ENCODE measurements at regions not wholly inside any gene's neighbourhood (a gene's known extent, or its start where the extent isn't known, plus 50 kb on each side); places are given as distances from the start of the nearest gene placed in this dataset.

- TF ChIP-seq EP300 (IDR thresholded peaks at IDR 0.05): no peak
- intact Hi-C loops (cut with DNase I): no loop called here
- Histone ChIP-seq H3K27me3 (no peaks in the 10 kb centered on the region), H3K4me1 (ENCODE audit: insufficient read depth) (peaks cover 5% of the 10 kb centered on the region), H3K27ac (no peak overlapping the region), H3K36me3 (no peaks in the 10 kb centered on the region), H3K9me3 (no peaks in the 10 kb centered on the region), H3K4me3 (no peak overlapping the region)
- WGBS, 3 donors: 82 to 90% (median 86%) methylated on average over 1 of the region's 1 CpG
- no peak for DNase-seq
Measured at GRCh38 chr2:21515903-21516302, 392.1 kb downstream of the TDRD15 start.

DNA sequence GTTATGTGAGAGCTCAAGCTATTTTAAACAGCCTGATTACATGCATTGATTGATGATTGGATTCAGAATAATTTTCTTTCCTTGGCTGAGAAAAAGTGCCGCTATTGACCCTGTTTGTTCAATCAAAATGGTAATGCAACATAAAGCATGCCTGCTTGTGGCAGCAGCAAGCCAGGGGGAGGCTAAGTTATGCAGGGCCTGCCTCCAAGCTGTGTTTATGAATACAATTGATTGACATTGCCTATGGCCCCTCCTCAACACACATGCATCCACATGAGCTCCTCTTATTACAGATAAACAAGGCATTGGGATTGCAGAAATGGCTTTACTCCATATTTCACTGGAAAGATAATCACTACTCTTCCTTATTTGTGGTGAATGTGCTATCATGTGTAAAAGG is 395.6 kb downstream of the TDRD15 start:
- Histone ChIP-seq H3K36me3 (no peaks in the 10 kb centered on the region), H3K27ac (no peak overlapping the region), H3K27me3 (no peaks in the 10 kb centered on the region), H3K4me3 (no peak overlapping the region), H3K4me1 (ENCODE audit: insufficient read depth) (peaks cover 5% of the 10 kb centered on the region), H3K9me3 (no peaks in the 10 kb centered on the region)
- TF ChIP-seq EP300 (IDR thresholded peaks at IDR 0.05): no peak
- TF ChIP-seq POLR2A (IDR thresholded peaks at IDR 0.05): no peak
- no peak for TF ChIP-seq CTCF (IDR thresholded peaks at IDR 0.05)
- intact Hi-C loops (cut with DNase I): no loop called here
- WGBS, 3 donors: 97 to 100% (median 98%) methylated on average over 1 of the region's 1 CpG
- DNase-seq: no peak

DNA sequence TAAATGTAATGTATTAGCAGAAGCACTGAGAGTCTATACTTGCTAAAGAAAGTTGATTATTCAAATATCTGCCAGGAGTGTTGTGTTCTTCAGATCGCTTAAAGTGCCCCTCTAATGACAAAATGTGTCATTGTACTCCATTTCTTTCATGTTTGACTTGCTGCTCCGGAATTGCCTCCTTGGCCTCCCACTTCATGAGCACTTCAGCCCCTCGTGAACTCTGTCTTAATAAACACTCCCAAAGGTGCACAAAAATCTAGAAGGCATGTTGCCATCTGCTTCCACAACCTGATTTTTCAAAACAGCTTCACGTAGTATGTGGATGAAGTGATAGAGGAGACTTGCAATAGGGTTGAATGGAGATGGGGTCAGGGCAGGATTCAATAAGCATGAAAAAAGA is 396.1 kb downstream of the TDRD15 start:
- 87 to 93% (median 87%) methylated on average over 4 of the region's 4 CpGs for WGBS, 3 donors
- Histone ChIP-seq H3K4me3 (no peak overlapping the region), H3K27ac (no peak overlapping the region), H3K36me3 (no peaks in the 10 kb centered on the region), H3K9me3 (no peaks in the 10 kb centered on the region), H3K4me1 (ENCODE audit: insufficient read depth) (peaks cover 5% of the 10 kb centered on the region), H3K27me3 (no peaks in the 10 kb centered on the region)
- DNase-seq: no peak
- TF ChIP-seq EP300 (IDR thresholded peaks at IDR 0.05) (no peak), CTCF (IDR thresholded peaks at IDR 0.05) (no peak), POLR2A (IDR thresholded peaks at IDR 0.05) (no peak)
- intact Hi-C loops (cut with DNase I): no loop called here

DNA sequence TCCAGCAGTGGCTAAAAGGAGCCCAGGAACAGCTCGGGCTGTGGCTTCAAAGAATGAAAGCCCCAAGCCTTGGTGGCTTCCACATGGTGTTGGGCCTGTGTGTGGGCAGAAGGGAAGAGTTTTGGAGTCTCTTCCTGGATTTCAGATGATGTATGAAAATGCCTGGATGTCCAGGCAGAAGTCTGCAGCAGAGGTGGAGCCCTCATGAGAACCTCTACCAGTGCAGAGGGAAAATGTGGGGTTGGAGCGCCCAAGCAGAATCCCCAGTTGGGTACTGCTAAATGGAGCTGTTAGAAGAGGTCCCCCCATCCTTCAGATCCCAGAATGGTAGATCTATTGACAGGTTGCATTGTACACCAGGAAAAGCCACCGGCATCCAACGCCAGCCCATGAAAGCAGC is 412.1 kb downstream of the TDRD15 start:
- H3K4me3 ChIP-seq: no peak overlapping the region
- no peak for DNase-seq
- no peak for TF ChIP-seq CTCF (IDR thresholded peaks at IDR 0.05)
- no peak for TF ChIP-seq POLR2A (IDR thresholded peaks at IDR 0.05)
- TF ChIP-seq EP300 (IDR thresholded peaks at IDR 0.05): no peak
- intact Hi-C loops (cut with DNase I): no loop called here
- H3K27me3 ChIP-seq: no peaks in the 10 kb centered on the region
- H3K36me3 ChIP-seq: no peaks in the 10 kb centered on the region
- peaks cover 0 to 4% of the 10 kb centered on the region in 2 donors for H3K9me3 ChIP-seq
- 69 to 79% (median 69%) methylated on average over 4 of the region's 4 CpGs for WGBS, 3 donors
- no peak overlapping the region for H3K27ac ChIP-seq
- H3K4me1 ChIP-seq (ENCODE audit: insufficient read depth): no peaks in the 10 kb centered on the region

GRCh38 chr2:21539685-21540084 is 415.9 kb downstream of the TDRD15 start:
- no peaks in the 10 kb centered on the region for H3K4me1 ChIP-seq (ENCODE audit: insufficient read depth)
- WGBS, 3 donors: 68 to 80% (median 77%) methylated on average over 2 of the region's 2 CpGs

More at GRCh38 chr2:21539685-21540084, 415.9 kb downstream of the TDRD15 start:
- H3K4me3 ChIP-seq: no peak overlapping the region
- no peaks in the 10 kb centered on the region for H3K36me3 ChIP-seq
- no peak for DNase-seq
- no peak overlapping the region for H3K27ac ChIP-seq
- TF ChIP-seq EP300 (IDR thresholded peaks at IDR 0.05): no peak
- no peak for TF ChIP-seq POLR2A (IDR thresholded peaks at IDR 0.05)
- TF ChIP-seq CTCF (IDR thresholded peaks at IDR 0.05): no peak
- peaks cover 0 to 3% of the 10 kb centered on the region in 2 donors for H3K9me3 ChIP-seq
- H3K27me3 ChIP-seq: no peaks in the 10 kb centered on the region
- intact Hi-C loops (cut with DNase I): no loop called here

All from ovary (tissue), 7 donors.